ENCODE measurements at regions not wholly inside any gene's neighbourhood (a gene's known extent, or its start where the extent isn't known, plus 50 kb on each side); places are given as distances from the start of the nearest gene placed in this dataset.
"Not testable (repeated sequence)": the region's sequence is repeated elsewhere in the genome, so short reads cannot be mapped to it uniquely, and the experiment has no call there.

DNA sequence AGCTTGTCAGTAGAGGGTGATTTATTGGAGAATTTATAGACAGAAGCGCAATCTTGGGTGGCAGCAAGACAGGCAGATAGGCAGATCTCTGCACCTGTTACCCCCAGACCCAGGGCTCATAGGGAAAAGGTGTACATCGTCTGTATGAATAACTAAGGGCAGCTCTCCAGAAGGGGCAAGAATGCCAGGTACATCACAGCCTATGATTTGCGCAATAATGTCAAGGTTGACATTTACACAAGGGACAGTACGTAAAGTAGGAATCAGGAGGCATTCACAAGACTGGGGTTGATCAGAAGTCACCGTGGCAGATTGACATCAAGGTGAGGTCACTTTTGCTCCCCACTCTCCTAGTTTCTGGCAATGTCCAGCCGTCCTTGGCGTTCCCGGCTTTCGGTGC is 524.1 kb downstream of the TRIML1 start:
- no peak for DNase-seq (ENCODE audit: low read depth in 2 of 2)

DNA sequence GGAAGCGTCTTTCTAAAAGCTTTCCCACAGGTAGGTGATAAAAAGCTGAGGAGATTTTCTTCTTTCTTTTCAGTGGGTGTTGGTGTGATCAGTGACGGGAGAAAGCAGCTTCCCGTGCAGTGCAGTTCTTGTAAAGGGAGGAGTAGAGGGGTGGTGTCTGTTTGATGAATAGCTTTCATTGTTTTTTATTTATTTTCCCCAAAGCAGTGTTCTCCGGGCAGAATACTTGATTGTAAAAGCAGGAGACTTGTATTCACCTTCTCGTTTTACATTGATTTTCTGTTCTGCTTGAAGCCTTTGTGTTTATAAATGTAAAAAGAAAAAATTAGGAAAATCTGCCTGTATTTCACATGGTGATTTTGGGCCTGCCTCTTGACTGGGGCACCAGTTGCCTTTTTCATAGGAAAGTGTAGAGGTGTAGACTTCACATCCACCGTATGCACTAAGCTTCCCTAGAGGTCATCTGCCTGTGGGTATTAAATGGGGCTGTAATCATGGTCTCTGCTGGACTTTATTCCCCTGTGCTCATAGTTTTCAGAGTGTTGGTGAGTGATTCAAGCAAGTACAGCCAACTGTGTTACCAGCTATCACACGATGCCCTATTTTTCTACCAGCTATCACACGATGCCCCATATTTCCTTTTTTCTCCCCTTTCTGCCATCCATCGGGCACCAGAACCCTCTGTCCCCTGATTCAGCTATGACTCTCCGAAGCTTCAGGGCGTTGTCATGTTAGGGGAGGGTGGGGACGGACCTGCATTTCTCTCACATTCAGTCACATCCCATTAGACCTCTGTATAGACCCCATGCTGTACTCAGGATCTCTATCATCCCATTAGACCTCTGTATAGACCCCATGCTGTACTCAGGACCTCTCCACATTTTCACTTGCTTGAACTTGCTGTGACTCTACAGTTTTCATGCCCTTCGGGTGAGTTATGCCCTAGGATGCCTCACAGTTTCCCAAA is 526.5 kb downstream of the TRIML1 start:
- DNase-seq (ENCODE audit: low read depth in 2 of 2) = no peak

DNA sequence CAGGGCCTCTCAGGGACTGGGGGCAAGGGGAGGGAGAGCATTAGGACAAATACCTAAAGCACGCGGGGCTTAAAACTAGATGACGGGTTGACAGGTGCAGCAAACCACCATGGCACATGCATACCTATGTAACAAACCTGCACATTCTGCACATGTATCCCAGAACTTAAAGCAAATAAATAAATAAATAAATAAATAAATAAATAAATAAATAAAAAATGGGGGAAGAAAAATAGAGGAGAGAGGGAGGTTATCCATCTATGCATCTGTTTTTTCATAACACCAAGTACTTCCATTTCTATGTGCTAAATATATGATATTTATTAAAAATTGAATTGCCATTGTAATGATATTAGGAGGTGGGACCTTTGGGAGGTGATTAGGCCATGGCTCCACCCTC is 539.5 kb downstream of the TRIML1 start:
- DNase-seq (ENCODE audit: low read depth in 2 of 2) = not testable (repeated sequence)

DNA sequence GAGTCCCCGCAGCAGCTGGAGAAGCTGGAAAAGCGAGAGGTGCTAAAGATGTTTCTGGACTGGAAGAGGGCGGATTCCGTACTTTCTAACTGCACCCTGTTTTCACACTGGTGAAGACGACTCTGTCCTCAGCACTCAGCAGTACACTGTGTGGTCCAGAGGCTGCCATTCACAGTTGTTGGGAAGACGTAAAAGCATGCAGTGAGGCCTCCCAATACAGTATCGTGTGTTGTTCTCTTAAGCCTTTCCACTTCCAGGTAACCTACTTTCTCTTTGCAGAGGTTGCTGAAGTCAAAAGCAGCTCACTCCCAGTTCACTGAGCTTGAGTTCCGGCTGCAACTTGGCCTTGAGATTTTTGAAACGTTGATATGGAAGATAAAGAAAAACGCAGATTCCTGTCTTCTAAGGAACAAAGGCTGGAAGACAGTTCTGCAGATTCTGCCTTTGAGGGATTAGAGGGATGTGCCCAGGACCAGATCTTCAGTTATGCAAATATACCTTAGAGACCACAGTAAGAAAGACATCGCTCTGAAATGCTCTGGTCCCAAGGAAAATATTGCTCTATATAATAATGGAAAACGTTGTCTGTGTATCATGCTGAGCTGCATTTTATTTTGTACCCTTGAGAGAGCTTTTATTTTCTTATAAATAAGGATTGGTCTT is 540.9 kb downstream of the TRIML1 start:
- DNase-seq (ENCODE audit: low read depth in 2 of 2) = no peak

DNA sequence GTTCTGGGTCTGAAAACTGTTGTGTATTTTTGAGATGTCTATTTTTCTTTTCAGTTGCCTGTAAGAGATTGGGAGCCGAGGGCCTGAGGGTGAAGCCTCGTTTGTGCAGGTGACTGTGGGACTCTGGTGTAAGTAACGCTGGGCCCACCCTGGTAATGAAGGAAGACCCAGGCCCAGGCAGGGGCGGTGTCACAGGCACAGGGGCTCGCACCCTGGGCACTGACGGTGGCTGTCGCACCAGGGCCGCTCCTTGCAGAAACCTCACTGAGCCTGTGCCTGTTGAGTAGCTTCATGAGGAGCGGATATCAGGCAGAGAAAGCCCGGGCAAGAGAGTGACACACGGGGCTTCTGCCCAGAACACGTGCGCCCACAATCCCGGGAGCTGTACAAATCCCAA is 541.4 kb downstream of the TRIML1 start:
- no peak for DNase-seq (ENCODE audit: low read depth in 2 of 2)

DNA sequence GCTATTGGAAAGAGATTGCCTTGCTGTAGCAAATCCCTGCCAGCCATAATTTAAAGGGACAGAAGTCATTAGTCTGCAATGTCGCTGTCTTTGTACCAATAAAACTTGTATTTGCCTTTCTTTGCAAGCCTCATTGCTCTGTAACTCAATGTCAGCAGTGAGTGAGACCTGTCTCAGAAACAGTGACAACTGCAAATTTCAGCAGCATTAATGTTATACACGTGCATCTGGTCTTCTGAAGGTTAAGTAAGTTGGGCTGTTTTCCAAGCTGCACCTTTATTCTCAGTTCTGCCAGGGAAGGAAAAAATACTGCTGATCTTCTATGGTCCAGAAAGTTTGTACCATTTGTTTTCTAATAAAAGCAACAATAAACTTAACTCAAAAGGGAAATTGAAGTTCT is 543.1 kb downstream of the TRIML1 start:
- no peak for DNase-seq (ENCODE audit: low read depth in 2 of 2)

DNA sequence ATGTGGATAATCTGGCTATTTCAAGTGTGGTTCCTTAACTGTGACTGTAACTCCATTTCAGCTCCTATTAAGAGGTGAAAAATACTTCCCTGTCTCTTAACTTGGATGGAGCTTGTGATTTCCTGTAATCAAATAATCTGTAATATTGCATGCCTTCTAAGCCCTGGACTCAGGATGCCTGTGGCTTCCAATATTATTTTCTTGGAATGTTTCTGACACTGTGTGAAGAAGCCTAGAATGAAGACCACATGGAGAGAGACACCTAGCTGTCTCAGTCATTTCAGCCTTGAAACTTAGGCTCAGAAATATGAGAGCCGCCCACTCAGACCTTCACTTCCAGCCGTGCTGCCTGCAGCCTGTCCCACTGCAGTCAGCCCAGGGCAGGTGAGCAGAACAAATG is 544.3 kb downstream of the TRIML1 start:
- no peak for DNase-seq (ENCODE audit: low read depth in 2 of 2)

DNA sequence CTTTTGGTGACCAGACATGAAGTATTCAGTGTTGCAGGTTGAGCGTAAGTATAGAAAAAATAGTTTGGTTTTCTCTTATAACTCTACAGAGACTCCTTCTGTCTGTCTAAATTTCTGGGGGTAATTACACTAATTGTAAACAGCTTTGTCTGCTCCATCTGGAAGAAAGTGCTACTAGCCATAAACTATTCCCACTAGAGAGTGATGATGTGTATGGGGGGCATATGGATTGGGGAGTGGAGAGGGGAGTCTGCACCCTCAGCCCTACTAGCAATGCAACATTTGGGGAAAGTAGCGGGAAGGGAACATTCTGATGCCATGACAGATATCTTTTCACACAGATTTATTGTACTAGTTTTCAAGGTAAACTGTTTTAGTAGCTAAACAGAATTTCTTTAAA is 549.7 kb downstream of the TRIML1 start:
- no peak for DNase-seq (ENCODE audit: low read depth in 2 of 2)

DNA sequence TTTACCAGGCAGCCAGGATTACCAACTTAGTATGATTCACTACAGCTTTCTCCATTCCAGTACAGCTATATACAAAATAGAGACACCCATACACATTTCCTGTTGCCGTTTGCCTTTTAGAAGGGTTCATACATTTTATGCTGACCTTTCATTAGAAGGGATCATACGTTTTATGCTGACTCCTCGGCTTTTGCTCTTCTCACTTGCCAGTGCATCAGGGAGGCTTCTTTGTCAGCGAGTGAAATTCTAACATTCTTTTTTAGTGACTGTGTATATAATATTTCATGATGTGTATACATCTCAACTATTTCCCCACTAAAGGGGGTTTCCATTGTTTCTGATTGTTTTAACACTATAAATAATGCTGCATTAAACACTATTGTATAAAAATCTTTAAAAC is 552.6 kb downstream of the TRIML1 start:
- no peak for DNase-seq (ENCODE audit: low read depth in 2 of 2)

DNA sequence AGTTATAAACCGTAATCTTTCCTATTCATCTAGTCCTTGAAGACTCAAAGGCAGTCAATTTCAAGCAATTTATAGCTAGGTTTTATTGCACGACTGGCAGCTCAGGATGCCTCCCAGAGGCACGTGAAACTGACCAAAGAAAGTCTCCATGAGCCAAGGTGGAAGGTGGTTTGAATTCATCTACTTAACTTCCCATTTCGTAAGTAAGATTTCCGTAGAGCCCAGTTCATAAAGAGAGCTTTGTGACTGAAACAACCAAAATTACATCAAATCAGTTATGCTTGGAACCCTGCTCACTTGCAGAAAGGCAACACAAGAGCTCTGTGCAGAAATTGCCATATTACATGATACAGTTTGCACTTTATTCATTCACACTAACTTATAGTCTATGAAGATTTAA is 556.0 kb downstream of the TRIML1 start:
- no peak for DNase-seq (ENCODE audit: low read depth in 2 of 2)

DNA sequence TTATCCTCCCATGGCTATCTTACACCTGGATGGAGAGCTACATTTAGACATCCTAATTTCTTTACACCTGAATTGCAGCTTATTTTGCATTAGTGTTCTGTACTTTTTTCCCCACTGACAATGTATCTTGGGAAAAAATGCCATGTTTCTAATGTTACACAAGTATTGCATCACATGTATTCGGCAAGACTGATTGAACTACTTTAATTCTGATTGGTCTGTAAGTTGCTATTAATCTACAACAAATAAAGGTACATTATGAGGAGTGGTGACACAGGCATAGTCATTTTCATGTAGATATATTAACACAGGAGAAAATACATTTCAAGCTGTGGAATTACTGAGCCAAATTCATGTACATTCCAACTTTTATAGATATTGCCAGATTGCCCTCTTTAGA is 558.0 kb downstream of the TRIML1 start:
- DNase-seq (ENCODE audit: low read depth in 2 of 2) = no peak

DNA sequence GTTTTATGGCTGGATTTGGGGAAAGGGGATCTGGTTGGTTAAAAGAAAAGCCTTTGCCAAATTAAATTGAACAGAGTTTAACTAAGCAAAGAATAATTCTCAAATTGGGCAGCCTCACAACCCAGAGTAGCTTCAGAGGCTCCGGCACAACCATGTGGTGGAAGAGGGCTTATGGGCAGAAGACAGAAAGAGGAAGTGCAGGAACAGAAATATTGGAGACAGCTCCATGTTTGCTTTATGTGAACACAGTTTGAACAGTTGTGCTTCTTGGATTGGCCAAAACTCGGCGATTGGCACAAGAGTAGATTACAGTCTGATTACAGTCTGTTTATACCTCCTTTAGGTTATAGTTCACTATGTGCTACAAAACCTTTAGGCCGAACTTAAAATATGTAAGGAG is 562.7 kb downstream of the TRIML1 start:
- DNase-seq (ENCODE audit: low read depth in 2 of 2) = no peak

DNA sequence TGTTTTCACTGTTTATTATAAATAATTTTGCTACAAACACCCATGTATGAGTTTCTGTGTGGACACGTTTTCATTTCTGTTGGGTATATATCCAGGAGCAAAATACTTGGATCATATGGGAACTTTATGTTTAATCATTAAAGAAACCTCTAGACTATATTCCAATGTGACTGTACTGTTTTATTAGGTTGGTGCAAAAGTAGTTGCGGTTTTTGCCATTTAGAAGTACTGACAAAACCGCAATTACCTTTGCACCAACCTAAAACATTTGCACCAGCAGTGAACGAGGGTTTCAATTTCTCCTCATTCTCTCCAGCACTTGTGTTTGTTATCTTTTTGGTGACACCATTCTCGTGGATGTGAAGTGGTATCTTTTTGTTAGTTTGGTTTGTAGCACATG is 565.0 kb downstream of the TRIML1 start:
- no peak for DNase-seq (ENCODE audit: low read depth in 2 of 2)

DNA sequence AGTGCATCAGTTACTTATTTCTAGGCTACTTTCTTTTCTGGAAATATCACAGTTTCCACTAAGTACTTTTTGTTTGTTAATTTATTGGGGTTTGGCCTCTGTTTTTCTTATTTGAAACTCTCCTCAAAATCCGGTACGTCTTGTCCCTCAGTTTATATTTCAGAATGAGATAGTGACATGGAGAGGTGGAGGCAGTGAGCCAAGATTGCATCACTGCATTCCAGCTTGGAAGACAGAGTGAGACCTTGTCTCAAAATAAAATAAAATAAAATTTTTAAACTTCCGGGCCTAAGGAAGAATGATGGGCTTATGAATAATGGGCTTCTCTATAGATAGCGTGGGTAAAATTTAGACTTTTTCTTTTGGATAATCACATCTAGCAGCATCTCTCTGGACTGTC is 567.8 kb downstream of the TRIML1 start:
- no peak for DNase-seq (ENCODE audit: low read depth in 2 of 2)

DNA sequence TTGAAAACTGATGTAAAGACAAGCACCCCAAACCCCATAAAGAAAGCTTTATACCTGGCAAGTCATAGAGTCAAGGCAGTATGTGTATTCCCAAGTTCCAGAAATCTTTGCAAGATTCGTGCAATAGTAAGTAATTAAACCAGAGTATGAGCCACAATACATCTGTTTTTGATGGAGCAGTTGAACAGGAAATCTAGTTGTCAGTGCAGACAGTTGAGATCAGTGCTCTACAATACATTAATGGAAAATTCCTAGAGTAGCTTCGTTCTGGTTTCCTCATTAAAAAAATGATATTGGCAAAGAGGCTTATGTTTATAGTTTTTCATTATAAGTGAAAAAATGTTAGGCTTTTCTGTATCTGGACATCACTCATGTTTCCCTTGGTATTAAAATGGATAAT is 575.3 kb downstream of the TRIML1 start:
- DNase-seq (ENCODE audit: low read depth in 2 of 2) = no peak

DNA sequence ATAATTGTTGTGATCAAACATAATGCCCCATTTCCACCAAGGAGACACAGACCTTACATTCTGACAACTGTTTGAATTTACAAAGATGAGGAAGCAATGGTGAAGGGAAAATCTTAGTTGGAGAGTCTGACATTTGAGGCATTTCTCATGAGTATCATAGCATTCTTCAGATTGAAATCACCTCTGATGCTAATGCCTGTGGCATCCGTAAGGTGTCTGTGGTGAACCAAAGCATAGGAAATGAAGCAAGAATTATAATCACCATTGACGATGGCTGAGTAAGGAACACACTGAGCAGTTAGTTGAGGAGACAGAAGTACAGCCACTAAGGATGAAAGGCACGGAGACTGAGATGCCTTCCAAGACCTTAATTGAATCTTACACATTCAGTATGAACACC is 575.7 kb downstream of the TRIML1 start:
- DNase-seq (ENCODE audit: low read depth in 2 of 2) = no peak

DNA sequence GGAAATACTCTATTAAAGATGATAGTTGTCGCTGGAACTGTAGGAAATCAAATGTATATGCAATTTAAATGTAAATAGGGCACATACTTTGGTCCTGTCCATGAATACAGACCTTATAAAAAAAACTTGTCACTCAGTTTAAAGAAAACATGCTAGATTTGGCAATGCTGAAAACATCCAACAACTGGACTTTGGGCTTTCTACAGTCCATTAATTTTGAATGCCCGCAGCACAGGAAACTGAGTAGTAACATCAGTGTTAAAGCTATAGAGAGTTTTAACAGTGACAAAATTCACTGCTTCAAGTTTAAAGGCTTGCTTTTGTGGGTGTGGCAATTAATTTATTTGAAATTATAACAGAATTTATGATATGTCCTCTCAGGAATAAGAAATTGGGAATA is 578.4 kb downstream of the TRIML1 start:
- no peak for DNase-seq (ENCODE audit: low read depth in 2 of 2)

DNA sequence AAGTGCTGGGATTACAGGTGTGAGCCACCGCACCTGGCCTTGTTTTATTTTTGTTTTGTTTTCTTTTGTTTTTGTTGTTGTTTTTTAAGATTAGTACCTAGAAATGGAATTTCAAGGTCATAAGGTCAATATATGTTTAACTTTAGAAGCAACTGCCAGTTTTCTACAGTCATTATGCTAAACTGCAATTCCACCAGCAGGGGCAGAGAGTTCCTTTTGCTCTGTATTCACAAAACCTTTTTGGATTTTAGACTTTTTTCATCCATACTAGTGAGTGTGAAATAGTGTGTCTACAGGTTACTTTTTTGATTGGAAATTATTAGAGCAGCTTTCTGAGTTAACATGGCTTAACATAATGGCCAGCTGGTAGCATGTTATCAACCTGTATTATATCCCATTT is 580.6 kb downstream of the TRIML1 start:
- DNase-seq (ENCODE audit: low read depth in 2 of 2) = no peak

DNA sequence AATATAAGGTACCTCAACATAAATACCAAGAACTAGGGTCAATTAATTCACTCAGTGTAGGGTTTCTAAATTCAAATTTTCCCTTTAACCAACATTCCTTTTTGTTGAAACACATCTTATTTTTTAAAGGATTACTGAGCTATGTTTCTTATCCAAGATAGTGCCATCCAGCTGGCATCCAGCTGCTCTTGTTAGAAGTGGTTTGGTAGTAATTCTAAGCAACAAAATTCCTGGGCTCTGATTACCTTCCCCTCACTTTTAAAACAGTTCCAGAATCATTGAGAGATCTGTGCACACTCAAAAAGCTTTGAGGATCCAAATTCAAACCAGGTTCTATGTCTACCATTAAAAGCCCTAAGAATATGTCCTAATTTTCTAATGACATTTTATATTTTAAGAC is 583.7 kb downstream of the TRIML1 start:
- no peak for DNase-seq (ENCODE audit: low read depth in 2 of 2)

DNA sequence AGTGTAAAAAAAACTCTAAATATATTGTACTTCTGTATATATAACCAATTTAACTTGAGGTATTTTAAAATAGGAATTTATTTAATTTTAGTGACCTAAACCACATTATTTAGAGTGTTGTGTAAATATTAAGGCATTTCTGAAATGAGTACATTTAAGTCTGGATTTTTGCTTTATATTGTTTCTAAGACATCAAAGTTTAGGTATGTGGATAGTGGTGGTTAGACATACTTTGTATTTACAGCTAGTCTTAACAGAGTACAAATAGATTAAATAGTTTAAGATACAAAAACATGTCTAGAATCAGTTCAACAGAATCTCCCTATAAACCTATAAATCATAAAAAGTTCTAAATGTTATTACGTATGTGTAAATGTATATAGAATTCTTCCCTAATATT is 588.5 kb downstream of the TRIML1 start:
- DNase-seq (ENCODE audit: low read depth in 2 of 2) = no peak

DNA sequence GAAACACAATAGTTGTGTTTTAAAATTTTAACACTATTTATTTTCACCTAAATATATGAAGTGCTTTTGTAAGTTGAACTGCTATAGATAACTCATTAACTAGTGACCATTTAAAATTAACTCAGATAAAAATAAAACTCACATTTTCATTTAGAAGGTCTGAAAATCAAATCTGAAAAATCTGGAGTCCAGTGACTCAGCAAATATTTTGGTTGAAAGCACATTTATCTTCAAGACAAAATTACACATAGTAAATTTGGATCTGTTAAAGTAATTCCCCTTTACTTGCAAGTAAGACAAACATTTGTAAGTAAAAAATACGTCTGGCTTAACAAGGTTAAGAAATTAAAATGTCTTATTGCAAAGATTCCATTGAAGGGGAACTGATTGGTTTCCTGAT is 589.1 kb downstream of the TRIML1 start:
- DNase-seq (ENCODE audit: low read depth in 2 of 2) = no peak

DNA sequence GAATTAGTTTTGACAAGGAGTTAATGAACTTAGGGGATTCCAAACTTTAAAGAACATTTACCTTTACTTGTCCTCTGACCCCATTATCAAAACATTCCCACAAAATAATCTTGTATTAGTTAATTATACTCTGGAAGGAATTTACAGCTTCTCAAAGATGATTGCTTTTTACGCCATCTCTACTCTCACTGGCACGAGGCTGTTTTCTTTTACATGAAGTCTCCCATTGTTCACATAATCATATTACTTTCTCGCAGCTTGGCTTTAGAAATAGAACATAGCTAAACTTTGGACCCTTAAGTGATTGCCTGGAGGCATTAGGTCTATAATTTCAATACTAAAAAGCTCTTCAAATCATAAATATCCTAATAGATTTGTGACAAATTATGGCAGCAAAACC is 592.9 kb downstream of the TRIML1 start:
- no peak for DNase-seq (ENCODE audit: low read depth in 2 of 2)

DNA sequence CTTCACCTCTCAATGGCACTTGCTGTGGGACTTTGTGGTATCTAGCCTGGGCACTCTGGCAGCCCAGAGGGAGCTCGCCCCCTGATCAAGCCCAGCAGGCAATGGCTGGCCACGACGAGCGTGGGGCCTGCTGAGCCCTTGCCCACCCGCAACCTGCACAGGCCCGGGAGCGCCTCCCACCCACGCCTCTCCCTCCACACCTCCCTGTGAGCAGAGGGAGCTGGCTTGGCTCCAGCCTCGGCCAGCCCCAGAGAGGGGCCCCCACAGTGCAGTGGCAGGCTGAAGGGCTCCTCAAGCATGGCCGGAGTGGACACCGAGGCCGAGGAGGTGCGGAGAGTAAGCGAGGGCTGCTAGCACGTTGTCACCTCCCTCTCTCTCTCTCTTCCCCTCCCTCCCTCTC is 595.8 kb downstream of the TRIML1 start:
- no peak for DNase-seq (ENCODE audit: low read depth in 2 of 2)

All from stimulated activated CD4-positive, alpha-beta T cell treated with anti-CD3 and anti-CD28 coated beads, Interleukin-1b, Interleukin-23, amount 100 ng/mL, for 1 hour (primary cell).